ENCODE measurements at regions not wholly inside any gene's neighbourhood (a gene's known extent, or its start where the extent isn't known, plus 50 kb on each side); places are given as distances from the start of the nearest gene placed in this dataset.
A peak's percentile ranks its signal among the peaks of the same experiment; 100 is the strongest.

GRCh38 chr3:23112491-23112890 is 90.6 kb upstream of the UBE2E2 start:
- Histone ChIP-seq H3K27me3 (ENCODE audit: insufficient read depth, low read length, poor library complexity) (no peaks in the 10 kb centered on the region), H3K4me3 (ENCODE audit: low read depth in 1 of 2, low read length in 2 of 2) (no peak overlapping the region), H3K36me3 (ENCODE audit: insufficient read depth, low read length) (no peaks in the 10 kb centered on the region), H2AFZ (ENCODE audit: low read depth, low read length) (no peak overlapping the region), H4K20me1 (ENCODE audit: insufficient read depth, low read length) (no peaks in the 10 kb centered on the region), H3K9me3 (ENCODE audit: insufficient read depth, low read length, severe bottlenecking) (no peaks in the 10 kb centered on the region), H3K4me2 (ENCODE audit: insufficient read depth, low read length) (no peak overlapping the region), H3K79me2 (ENCODE audit: insufficient read depth, low read length) (no peaks in the 10 kb centered on the region), H3K4me1 (ENCODE audit: insufficient read depth, low read length) (peaks cover 10% of the 10 kb centered on the region; the same call in 1 of the 2 replicates), H3K9ac (ENCODE audit: low read depth, low read length) (no peak overlapping the region), H3K27ac (ENCODE audit: low read length) (no peak overlapping the region)
- no peak for ATAC-seq (ENCODE audit: insufficient read depth, low read depth)
- DNase-seq = no peak
- TF ChIP-seq EZH2 (IDR thresholded peaks at IDR 0.05; ENCODE audit: borderline replicate concordance, low read depth, low read length, severe bottlenecking) (no peak), CTCF (IDR thresholded peaks at IDR 0.05; ENCODE audit: borderline replicate concordance, extremely low read depth, low read length, poor library complexity, severe bottlenecking) (no peak)

GRCh38 chr3:23113455-23114171 is 89.5 kb upstream of the UBE2E2 start:
- no peaks in the 10 kb centered on the region for H4K20me1 ChIP-seq (ENCODE audit: insufficient read depth, low read length)
- H3K36me3 ChIP-seq (ENCODE audit: insufficient read depth, low read length) = no peaks in the 10 kb centered on the region
- no peaks in the 10 kb centered on the region for H3K9me3 ChIP-seq (ENCODE audit: insufficient read depth, low read length, severe bottlenecking)
- no peak for TF ChIP-seq EZH2 (IDR thresholded peaks at IDR 0.05; ENCODE audit: borderline replicate concordance, low read depth, low read length, severe bottlenecking)
- no peak for TF ChIP-seq CTCF (IDR thresholded peaks at IDR 0.05; ENCODE audit: borderline replicate concordance, extremely low read depth, low read length, poor library complexity, severe bottlenecking)
- H3K4me3 ChIP-seq (ENCODE audit: low read depth in 1 of 2, low read length in 2 of 2) = no peak overlapping the region
- ATAC-seq (ENCODE audit: insufficient read depth, low read depth) (no peak), DNase-seq (no peak)
- H3K9ac ChIP-seq (ENCODE audit: low read depth, low read length) = no peak overlapping the region
- no peak overlapping the region for H3K27ac ChIP-seq (ENCODE audit: low read length)
- no peak overlapping the region for H2AFZ ChIP-seq (ENCODE audit: low read depth, low read length)
- no peaks in the 10 kb centered on the region for H3K79me2 ChIP-seq (ENCODE audit: insufficient read depth, low read length)
- no peak overlapping the region for H3K4me2 ChIP-seq (ENCODE audit: insufficient read depth, low read length)
- peaks cover 10% of the 10 kb centered on the region; the same call in 1 of the 2 replicates for H3K4me1 ChIP-seq (ENCODE audit: insufficient read depth, low read length)
- peaks cover 3% of the 10 kb centered on the region for H3K27me3 ChIP-seq (ENCODE audit: insufficient read depth, low read length, poor library complexity)

GRCh38 chr3:23114432-23114831 is 88.7 kb upstream of the UBE2E2 start:
- no peak overlapping the region for H3K9ac ChIP-seq (ENCODE audit: low read depth, low read length)
- no peak for TF ChIP-seq CTCF (IDR thresholded peaks at IDR 0.05; ENCODE audit: borderline replicate concordance, extremely low read depth, low read length, poor library complexity, severe bottlenecking)
- no peak for TF ChIP-seq EZH2 (IDR thresholded peaks at IDR 0.05; ENCODE audit: borderline replicate concordance, low read depth, low read length, severe bottlenecking)
- H3K4me2 ChIP-seq (ENCODE audit: insufficient read depth, low read length) = no peak overlapping the region
- no peaks in the 10 kb centered on the region for H3K9me3 ChIP-seq (ENCODE audit: insufficient read depth, low read length, severe bottlenecking)
- H2AFZ ChIP-seq (ENCODE audit: low read depth, low read length) = no peak overlapping the region
- H4K20me1 ChIP-seq (ENCODE audit: insufficient read depth, low read length) = no peaks in the 10 kb centered on the region
- H3K27ac ChIP-seq (ENCODE audit: low read length) = no peak overlapping the region
- ATAC-seq (ENCODE audit: insufficient read depth, low read depth) (peak; percentile 31; the same call in 1 of the 3 replicates), DNase-seq (no peak)
- H3K79me2 ChIP-seq (ENCODE audit: insufficient read depth, low read length) = no peaks in the 10 kb centered on the region
- peaks cover 3% of the 10 kb centered on the region for H3K27me3 ChIP-seq (ENCODE audit: insufficient read depth, low read length, poor library complexity)
- peaks cover 10% of the 10 kb centered on the region; the same call in 1 of the 2 replicates for H3K4me1 ChIP-seq (ENCODE audit: insufficient read depth, low read length)
- no peak overlapping the region for H3K4me3 ChIP-seq (ENCODE audit: low read depth in 1 of 2, low read length in 2 of 2)
- H3K36me3 ChIP-seq (ENCODE audit: insufficient read depth, low read length) = no peaks in the 10 kb centered on the region

Data from DND-41 (cell line).